ENCODE measurements at regions not wholly inside any gene's neighbourhood (a gene's known extent, or its start where the extent isn't known, plus 50 kb on each side); places are given as distances from the start of the nearest gene placed in this dataset.

DNA sequence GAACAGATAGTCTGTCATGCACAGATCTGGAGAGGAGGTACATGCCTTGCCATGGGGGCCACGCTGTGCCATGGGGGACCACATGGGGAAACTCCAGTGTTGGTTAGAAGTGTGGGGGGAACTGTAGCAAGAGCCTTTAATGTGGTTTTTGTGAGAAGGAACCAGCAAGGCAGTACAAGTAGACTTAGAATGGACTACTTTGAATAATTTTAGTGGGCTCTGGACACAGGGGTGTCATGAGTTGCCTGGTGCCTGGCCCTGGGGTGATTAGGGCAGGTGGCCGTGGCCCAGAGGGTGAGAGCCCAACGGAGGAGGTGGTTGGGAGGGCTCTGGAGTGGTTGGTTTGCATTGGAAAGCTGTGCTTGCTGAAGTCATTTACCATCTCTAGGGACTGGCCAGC, 77.2 kb downstream of the CXCL12 start:
- TF ChIP-seq, protein P1, sequence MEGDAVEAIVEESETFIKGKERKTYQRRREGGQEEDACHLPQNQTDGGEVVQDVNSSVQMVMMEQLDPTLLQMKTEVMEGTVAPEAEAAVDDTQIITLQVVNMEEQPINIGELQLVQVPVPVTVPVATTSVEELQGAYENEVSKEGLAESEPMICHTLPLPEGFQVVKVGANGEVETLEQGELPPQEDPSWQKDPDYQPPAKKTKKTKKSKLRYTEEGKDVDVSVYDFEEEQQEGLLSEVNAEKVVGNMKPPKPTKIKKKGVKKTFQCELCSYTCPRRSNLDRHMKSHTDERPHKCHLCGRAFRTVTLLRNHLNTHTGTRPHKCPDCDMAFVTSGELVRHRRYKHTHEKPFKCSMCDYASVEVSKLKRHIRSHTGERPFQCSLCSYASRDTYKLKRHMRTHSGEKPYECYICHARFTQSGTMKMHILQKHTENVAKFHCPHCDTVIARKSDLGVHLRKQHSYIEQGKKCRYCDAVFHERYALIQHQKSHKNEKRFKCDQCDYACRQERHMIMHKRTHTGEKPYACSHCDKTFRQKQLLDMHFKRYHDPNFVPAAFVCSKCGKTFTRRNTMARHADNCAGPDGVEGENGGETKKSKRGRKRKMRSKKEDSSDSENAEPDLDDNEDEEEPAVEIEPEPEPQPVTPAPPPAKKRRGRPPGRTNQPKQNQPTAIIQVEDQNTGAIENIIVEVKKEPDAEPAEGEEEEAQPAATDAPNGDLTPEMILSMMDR (conservative IDR thresholded peaks at IDR 0.05): no peak
- TF ChIP-seq EZH2 (IDR thresholded peaks at IDR 0.05; ENCODE audit: low read depth): no peak

All from PC-9 (cell line).